ENCODE measurements at regions not wholly inside any gene's neighbourhood (a gene's known extent, or its start where the extent isn't known, plus 50 kb on each side); places are given as distances from the start of the nearest gene placed in this dataset.

GRCh38 chr11:91792779-91793262, 431.8 kb upstream of the FAT3 start:
- DNase-seq, result no peak
- H3K79me2 ChIP-seq (ENCODE audit: low read length), result no peaks in the 10 kb centered on the region
- H3K9me3 ChIP-seq (replicated peaks; ENCODE audit: insufficient read depth, low read length), result no peaks in the 10 kb centered on the region
- no peak overlapping the region for H3K9ac ChIP-seq (ENCODE audit: low read length)
- no peaks in the 10 kb centered on the region for H3K4me1 ChIP-seq (ENCODE audit: low read length)
- no peaks in the 10 kb centered on the region for H3F3A ChIP-seq (ENCODE audit: insufficient read depth, low read length)
- no peak overlapping the region for H3K4me2 ChIP-seq (ENCODE audit: low read depth, low read length)
- H3K27me3 ChIP-seq (replicated peaks; ENCODE audit: insufficient read depth, low read length), result no peaks in the 10 kb centered on the region
- H4K20me1 ChIP-seq (ENCODE audit: insufficient read depth, low read length), result no peaks in the 10 kb centered on the region
- H3K4me3 ChIP-seq (ENCODE audit: low read length), result no peak overlapping the region
- no peaks in the 10 kb centered on the region for H3K36me3 ChIP-seq (replicated peaks; ENCODE audit: insufficient read depth, low read length)
- TF ChIP-seq EZH2phosphoT487 (IDR thresholded peaks at IDR 0.05; ENCODE audit: low read length) (no peak), CTCF (IDR thresholded peaks at IDR 0.05; ENCODE audit: low read length) (no peak), EZH2 (optimal IDR thresholded peaks at IDR 0.05; ENCODE audit: low read depth, low read length) (no peak)
- no peaks in the 10 kb centered on the region for H3K9me2 ChIP-seq (replicated peaks; ENCODE audit: insufficient read depth, low read length)
- no peak overlapping the region for H2AFZ ChIP-seq (ENCODE audit: low read length)
- no peak overlapping the region for H3K27ac ChIP-seq (ENCODE audit: low read length)

- no peaks in the 10 kb centered on the region for H3K9me2 ChIP-seq (replicated peaks; ENCODE audit: insufficient read depth, low read length)
- H3K4me3 ChIP-seq (ENCODE audit: low read length), result no peak overlapping the region
- H3K4me2 ChIP-seq (ENCODE audit: low read depth, low read length), result no peak overlapping the region
- DNase-seq, result no peak
- H3K27me3 ChIP-seq (replicated peaks; ENCODE audit: insufficient read depth, low read length), result no peaks in the 10 kb centered on the region
- no peaks in the 10 kb centered on the region for H3K79me2 ChIP-seq (ENCODE audit: low read length)
- H4K20me1 ChIP-seq (ENCODE audit: insufficient read depth, low read length), result no peaks in the 10 kb centered on the region
- no peak overlapping the region for H3K9ac ChIP-seq (ENCODE audit: low read length)
- no peaks in the 10 kb centered on the region for H3K9me3 ChIP-seq (replicated peaks; ENCODE audit: insufficient read depth, low read length)
- TF ChIP-seq CTCF (IDR thresholded peaks at IDR 0.05; ENCODE audit: low read length) (no peak), EZH2phosphoT487 (IDR thresholded peaks at IDR 0.05; ENCODE audit: low read length) (no peak), EZH2 (optimal IDR thresholded peaks at IDR 0.05; ENCODE audit: low read depth, low read length) (no peak)
- no peaks in the 10 kb centered on the region for H3K36me3 ChIP-seq (replicated peaks; ENCODE audit: insufficient read depth, low read length)
- no peaks in the 10 kb centered on the region for H3K4me1 ChIP-seq (ENCODE audit: low read length)
- no peak overlapping the region for H2AFZ ChIP-seq (ENCODE audit: low read length)
- H3F3A ChIP-seq (ENCODE audit: insufficient read depth, low read length), result no peaks in the 10 kb centered on the region
- H3K27ac ChIP-seq (ENCODE audit: low read length), result no peak overlapping the region
These were observed 433.5 kb upstream of the FAT3 start for GRCh38 chr11:91791171-91791468.

- no peaks in the 10 kb centered on the region for H3K36me3 ChIP-seq (replicated peaks; ENCODE audit: insufficient read depth, low read length)
- H3K4me2 ChIP-seq (ENCODE audit: low read depth, low read length), result no peak overlapping the region
- no peaks in the 10 kb centered on the region for H3K9me2 ChIP-seq (replicated peaks; ENCODE audit: insufficient read depth, low read length)
- TF ChIP-seq EZH2phosphoT487 (IDR thresholded peaks at IDR 0.05; ENCODE audit: low read length), result no peak
- TF ChIP-seq EZH2 (optimal IDR thresholded peaks at IDR 0.05; ENCODE audit: low read depth, low read length), result no peak
- no peak for TF ChIP-seq CTCF (IDR thresholded peaks at IDR 0.05; ENCODE audit: low read length)
- no peaks in the 10 kb centered on the region for H4K20me1 ChIP-seq (ENCODE audit: insufficient read depth, low read length)
- DNase-seq, result no peak
- H3K9me3 ChIP-seq (replicated peaks; ENCODE audit: insufficient read depth, low read length), result no peaks in the 10 kb centered on the region
- no peaks in the 10 kb centered on the region for H3K79me2 ChIP-seq (ENCODE audit: low read length)
- H3K9ac ChIP-seq (ENCODE audit: low read length), result no peak overlapping the region
- no peaks in the 10 kb centered on the region for H3K4me1 ChIP-seq (ENCODE audit: low read length)
- H3F3A ChIP-seq (ENCODE audit: insufficient read depth, low read length), result no peaks in the 10 kb centered on the region
- no peak overlapping the region for H2AFZ ChIP-seq (ENCODE audit: low read length)
- H3K27me3 ChIP-seq (replicated peaks; ENCODE audit: insufficient read depth, low read length), result no peaks in the 10 kb centered on the region
- H3K4me3 ChIP-seq (ENCODE audit: low read length), result no peak overlapping the region
- no peak overlapping the region for H3K27ac ChIP-seq (ENCODE audit: low read length)
These were observed 434.1 kb upstream of the FAT3 start for GRCh38 chr11:91790346-91791170.
